H9 (cell line): ENCODE measurements at regions not wholly inside any gene's neighbourhood (a gene's known extent, or its start where the extent isn't known, plus 50 kb on each side); places are given as distances from the start of the nearest gene placed in this dataset.

Source experiments
- DNase-seq: peaks from one replicate; pipeline ENCODE4 v3.0.0-alpha.2; 2017
- H2AFZ ChIP-seq: one replicate; pipeline ENCODE4 v1.6.1; 2013; ENCODE audit warnings: mild to moderate bottlenecking, low read length, control low read depth, moderate library complexity
- H2AK5ac ChIP-seq: 2 replicates; pipeline ENCODE4 v1.6.1; 2013; ENCODE audit warnings: low read length, control low read depth, mixed read lengths; ENCODE audit not compliant: insufficient read length
- H2BK120ac ChIP-seq: one replicate; pipeline ENCODE4 v1.6.1; 2013; ENCODE audit warnings: low read depth, mild to moderate bottlenecking, low read length, control low read depth, inconsistent platforms; ENCODE audit not compliant: poor library complexity, severe bottlenecking
- H2BK12ac ChIP-seq: 2 replicates; pipeline ENCODE4 v1.6.1; 2013; ENCODE audit warnings: low read length, control low read depth, mixed read lengths, low read depth; ENCODE audit not compliant: insufficient read length
- H2BK15ac ChIP-seq: 2 replicates; pipeline ENCODE4 v1.6.1; 2013; ENCODE audit warnings: low read depth, low read length, control low read depth
- H2BK20ac ChIP-seq: one replicate; pipeline ENCODE4 v1.6.1; 2013; ENCODE audit warnings: low read depth, mild to moderate bottlenecking, low read length, control low read depth, inconsistent platforms; ENCODE audit not compliant: poor library complexity, severe bottlenecking
- H2BK5ac ChIP-seq: 2 replicates; pipeline ENCODE4 v1.6.1; 2013; ENCODE audit warnings: low read length, control low read depth, mixed read lengths; ENCODE audit not compliant: insufficient read length
- H3K14ac ChIP-seq: 2 replicates; pipeline ENCODE4 v1.6.1; 2013; ENCODE audit warnings: low read length, control low read depth; ENCODE audit not compliant: insufficient read depth
- H3K18ac ChIP-seq: 2 replicates; pipeline ENCODE4 v1.6.1; 2013; ENCODE audit warnings: low read depth, mild to moderate bottlenecking, mixed read lengths, low read length, control low read depth; ENCODE audit not compliant: insufficient read length
- H3K23ac ChIP-seq: 2 replicates; pipeline ENCODE4 v1.6.1; 2013; ENCODE audit warnings: low read length, control low read depth, mixed read lengths, low read depth; ENCODE audit not compliant: insufficient read length
- H3K23me2 ChIP-seq: 2 replicates; pipeline ENCODE4 v1.6.1; 2013; ENCODE audit warnings: low read depth, mild to moderate bottlenecking, mixed read lengths, low read length, control low read depth; ENCODE audit not compliant: insufficient read length, poor library complexity, severe bottlenecking
- H3K27ac ChIP-seq: 2 replicates; pipeline ENCODE4 v1.5.1; 2013; ENCODE audit warnings: low read length, control low read depth, mixed read lengths, low read depth; ENCODE audit not compliant: insufficient read length
- H3K27me3 ChIP-seq: 2 replicates; pipeline ENCODE4 v1.6.1; 2013; ENCODE audit warnings: low read length, control low read depth, inconsistent platforms; ENCODE audit not compliant: insufficient read depth
- H3K4ac ChIP-seq: 2 replicates; pipeline ENCODE4 v1.6.1; 2013; ENCODE audit warnings: low read depth, mild to moderate bottlenecking, control low read depth, inconsistent platforms, low read length, moderate library complexity
- H3K4me1 ChIP-seq: 2 replicates; pipeline ENCODE4 v1.6.1; 2013; ENCODE audit warnings: low read length, control low read depth, inconsistent platforms; ENCODE audit not compliant: insufficient read depth
- H3K4me2 ChIP-seq: 2 replicates; pipeline ENCODE4 v1.6.1; 2013; ENCODE audit warnings: low read length, control low read depth, mixed read lengths; ENCODE audit not compliant: insufficient read length, insufficient read depth
- H3K56ac ChIP-seq: 2 replicates; pipeline ENCODE4 v1.6.1; 2013; ENCODE audit warnings: low read depth, mild to moderate bottlenecking, mixed read lengths, low read length, control low read depth; ENCODE audit not compliant: insufficient read length
- H3K79me1 ChIP-seq: 2 replicates; pipeline ENCODE4 v1.6.1; 2013; ENCODE audit warnings: low read depth, mild to moderate bottlenecking, moderate library complexity, low read length, control low read depth, inconsistent platforms; ENCODE audit not compliant: insufficient read depth, poor library complexity, severe bottlenecking
- H3K79me2 ChIP-seq: 2 replicates; pipeline ENCODE4 v1.6.1; 2013; ENCODE audit warnings: low read length, control low read depth, inconsistent platforms; ENCODE audit not compliant: insufficient read depth
- H3K9ac ChIP-seq: 2 replicates; pipeline ENCODE4 v1.6.1; 2013; ENCODE audit warnings: low read length, control low read depth, mixed read lengths; ENCODE audit not compliant: insufficient read length; ENCODE audit errors: extremely low read depth
- H3K9me3 ChIP-seq: one replicate; pipeline ENCODE4 v1.6.1; 2013; ENCODE audit warnings: low read depth, low read length, inconsistent platforms; ENCODE audit not compliant: control insufficient read depth
- H3T11ph ChIP-seq: one replicate; pipeline ENCODE4 v1.6.1; 2013; ENCODE audit warnings: mild to moderate bottlenecking, low read length, control low read depth, inconsistent platforms
- H4K20me1 ChIP-seq: one replicate; pipeline ENCODE4 v1.6.1; 2013; ENCODE audit not compliant: control insufficient read depth, insufficient read length, insufficient read depth
- H4K5ac ChIP-seq: 2 replicates; pipeline ENCODE4 v1.6.1; 2013; ENCODE audit warnings: low read depth, mild to moderate bottlenecking, mixed read lengths, low read length, control low read depth; ENCODE audit not compliant: insufficient read length
- H4K8ac ChIP-seq: replicated peaks from 2 replicates; pipeline ENCODE4 v1.6.1; 2013; ENCODE audit warnings: low read length, control low read depth, mixed read lengths, low read depth; ENCODE audit not compliant: insufficient read length
- H4K91ac ChIP-seq: 2 replicates; pipeline ENCODE4 v1.6.1; 2013; ENCODE audit warnings: low read depth, mild to moderate bottlenecking, moderate library complexity, mixed read lengths, low read length, control low read depth; ENCODE audit not compliant: insufficient read length
- H3K27ac Mint-ChIP-seq, 3 experiments: 2 replicates in 2 of 3; 3 replicates in 1 of 3; pipeline ENCODE4 v1.8.0; 2020 to 2021; ENCODE audit warnings: mixed read lengths in 3 of 3, mild to moderate bottlenecking in 1 of 3, moderate library complexity in 1 of 3
- H3K27me3 Mint-ChIP-seq: 2 replicates; pipeline ENCODE4 v1.8.0; 2021; ENCODE audit warnings: low read depth, mild to moderate bottlenecking, moderate library complexity, mixed read lengths
- H3K36me3 Mint-ChIP-seq, 3 experiments: 2 replicates in 2 of 3; 3 replicates in 1 of 3; pipeline ENCODE4 v1.8.0; 2020 to 2021; ENCODE audit warnings: low read depth in 3 of 3, mixed read lengths in 3 of 3; ENCODE audit not compliant: insufficient read depth in 1 of 3
- H3K4me1 Mint-ChIP-seq, 2 experiments: 2 replicates each; pipeline ENCODE4 v1.8.0; 2020; ENCODE audit warnings: mixed read lengths in 2 of 2
- H3K4me3 Mint-ChIP-seq, 2 experiments: 2 replicates in 1 of 2; 3 replicates in 1 of 2; pipeline ENCODE4 v1.8.0; 2020 to 2021; ENCODE audit warnings: mild to moderate bottlenecking in 2 of 2, mixed read lengths in 2 of 2, moderate library complexity in 1 of 2
- H3K9me3 Mint-ChIP-seq, 2 experiments: 2 replicates in 1 of 2; 3 replicates in 1 of 2; pipeline ENCODE4 v1.8.0; 2020; ENCODE audit warnings: mild to moderate bottlenecking in 2 of 2, mixed read lengths in 2 of 2, moderate library complexity in 1 of 2
- CTCF ChIP-seq: fragments of 200-600 bp; sonication (generic); conservative IDR thresholded peaks from 3 replicates; pipeline ENCODE4 v1.8.0; 2021; ENCODE audit warnings: antibody characterized with exemption, mild to moderate bottlenecking
- WGBS: extraction: QIAGEN DNeasy Blood & Tissue Kit; methylation state at CpG from one replicate; pipeline ENCODE4 v1.1.7; 2013; ENCODE audit warnings: missing lambda C conversion rate, low lambda C conversion rate, mixed read lengths; ENCODE audit not compliant: insufficient read length; ENCODE audit errors: extremely low coverage; 5-methylcytosine and 5-hydroxymethylcytosine counted together

GRCh38 chr12:76153616-76154015 lies 69.1 kb upstream of the NAP1L1 start:
- DNase-seq, result no peak
- no peaks in the 10 kb centered on the region; the same call in 1 of the 2 replicates for H3K4me1 ChIP-seq
- no peak overlapping the region for H3K27ac Mint-ChIP-seq
- no peaks in the 10 kb centered on the region for H3K27me3 Mint-ChIP-seq
- no peaks in the 10 kb centered on the region for H3K9me3 ChIP-seq
- no peak overlapping the region; the same call in 1 of the 2 replicates for H2BK15ac ChIP-seq
- no peak overlapping the region for H4K5ac ChIP-seq
- H4K20me1 ChIP-seq, result no peaks in the 10 kb centered on the region
- no peak overlapping the region for H3K27ac ChIP-seq
- H3K27me3 ChIP-seq, result no peaks in the 10 kb centered on the region
- H3K9ac ChIP-seq, result no peak overlapping the region
- no peak overlapping the region for H3K23ac ChIP-seq
- H3K14ac ChIP-seq, result no peak overlapping the region
- no peak overlapping the region for H2BK120ac ChIP-seq
- no peak overlapping the region for H2BK12ac ChIP-seq
- H3K4me1 Mint-ChIP-seq, result peaks cover 3 to 4% of the 10 kb centered on the region in 2 experiments
- no peaks in the 10 kb centered on the region for H3K9me3 Mint-ChIP-seq
- H2BK20ac ChIP-seq, result no peak overlapping the region
- no peak overlapping the region for H3K18ac ChIP-seq
- no peak for TF ChIP-seq CTCF
- H2AK5ac ChIP-seq, result no peak overlapping the region
- H3K79me2 ChIP-seq, result no peaks in the 10 kb centered on the region
- H3T11ph ChIP-seq, result no peak overlapping the region
- no peak overlapping the region for H3K4me3 Mint-ChIP-seq
- H3K56ac ChIP-seq, result no peak overlapping the region
- no peak overlapping the region for H2AFZ ChIP-seq
- no peak overlapping the region for H4K91ac ChIP-seq
- no peak overlapping the region for H3K4me2 ChIP-seq
- H3K79me1 ChIP-seq, result no peaks in the 10 kb centered on the region
- no CpG with 5 or more reads among the region's 3 CpGs for WGBS
- no peak overlapping the region for H3K4ac ChIP-seq
- no peaks in the 10 kb centered on the region for H3K36me3 Mint-ChIP-seq
- H3K23me2 ChIP-seq, result no peaks in the 10 kb centered on the region
- H2BK5ac ChIP-seq, result no peak overlapping the region
- no peak overlapping the region for H4K8ac ChIP-seq
